GM12878 (cell line): ENCODE measurements at regions not wholly inside any gene's neighbourhood (a gene's known extent, or its start where the extent isn't known, plus 50 kb on each side); places are given as distances from the start of the nearest gene placed in this dataset.

Source experiments
- ATAC-seq: fragments of 200-7000 bp; cut with Tn5 transposase; 3 replicates; pipeline ENCODE4 v1.9.1; 2020; ENCODE audit warnings: mild to moderate bottlenecking, moderate library complexity
- BruUV-seq: library from RNA; stranded (reverse); fragments of 400-500 nt; replicated peaks from 2 replicates; lab custom pipeline; 2021; lab: Mats Ljungman, UMichigan
- CTCF ChIA-PET: fragments of 300-600 bp; sonication (Branson Sonifier 250); formaldehyde crosslinking; extraction: SDS; loops from one replicate; lab custom pipeline; 2021; ENCODE audit warnings: inconsistent platforms; lab: Yijun Ruan, JAX
- POLR2A ChIA-PET: fragments of 350-600 bp; formaldehyde crosslinking; extraction: SDS; loops from one replicate; lab custom pipeline; 2021; ENCODE audit warnings: inconsistent platforms; lab: Charles Lee
- RAD21 ChIA-PET: fragments of 300-600 bp; sonication (Branson Sonifier 250); formaldehyde crosslinking; loops from one replicate; lab custom pipeline; 2023; ENCODE audit warnings: antibody characterized with exemption; ENCODE audit not compliant: unreplicated experiment; lab: Charles Lee
- SMC1A ChIA-PET: fragments of 300-600 bp; sonication (Branson Sonifier 250); formaldehyde crosslinking; loops from one replicate; lab custom pipeline; 2023; ENCODE audit not compliant: unreplicated experiment, uncharacterized antibody; lab: Charles Lee
- DNase-seq: peaks from one replicate; pipeline ENCODE4 v3.0.0-alpha.2; 2011; ENCODE audit warnings: low read depth, low spot score
- FAIRE-seq: peaks from 3 replicates; lab custom pipeline; 2011; peaks lifted over from hg19 to GRCh38; lab: Jason Lieb, UNC
- H2AFZ ChIP-seq: 2 replicates; pipeline ENCODE4 v1.6.0; 2011; ENCODE audit warnings: low read depth, low read length, control low read depth; ENCODE audit not compliant: control insufficient read depth
- H3K27ac ChIP-seq: 2 replicates; pipeline ENCODE4 v1.5.1; 2011; ENCODE audit warnings: control low read depth; ENCODE audit not compliant: control insufficient read depth, insufficient read depth
- H3K27me3 ChIP-seq, 2 experiments: replicated peaks in 1 of 2; 2 replicates each; pipeline versions ENCODE4 v1.6.0 to v1.6.1; 2011; ENCODE audit warnings: low read length in 1 of 2; ENCODE audit not compliant: control insufficient read depth in 2 of 2, insufficient read depth in 2 of 2
- H3K36me3 ChIP-seq, 2 experiments: 2 replicates each; pipeline ENCODE4 v1.5.1; 2011; ENCODE audit warnings: low read length in 1 of 2; ENCODE audit not compliant: control insufficient read depth in 2 of 2, insufficient read depth in 2 of 2
- H3K4me1 ChIP-seq: 2 replicates; pipeline ENCODE4 v1.6.1; 2011; ENCODE audit warnings: mild to moderate bottlenecking, low read length, moderate library complexity, mixed read lengths; ENCODE audit not compliant: control insufficient read depth, insufficient read depth
- H3K4me2 ChIP-seq: 2 replicates; pipeline ENCODE4 v1.6.0; 2011; ENCODE audit warnings: control low read depth; ENCODE audit not compliant: control insufficient read depth, insufficient read depth
- H3K4me3 ChIP-seq: fragments of 200-600 bp; sonication (generic); 2 replicates; pipeline ENCODE4 v1.5.1; 2016
- H3K79me2 ChIP-seq: 2 replicates; pipeline ENCODE4 v1.6.0; 2011; ENCODE audit warnings: low read length; ENCODE audit not compliant: control insufficient read depth, insufficient read depth
- H3K9ac ChIP-seq: 2 replicates; pipeline ENCODE4 v1.8.0; 2011; ENCODE audit warnings: low read length, control low read depth, mixed read lengths; ENCODE audit not compliant: control insufficient read depth, insufficient read depth
- H3K9me3 ChIP-seq: replicated peaks from 3 replicates; pipeline ENCODE4 v1.5.1; 2011; ENCODE audit warnings: mild to moderate bottlenecking, low read length; ENCODE audit not compliant: control insufficient read depth, insufficient read depth
- H4K20me1 ChIP-seq: 2 replicates; pipeline ENCODE4 v1.6.0; 2011; ENCODE audit not compliant: control insufficient read depth, insufficient read depth
- BCL11A ChIP-seq: IDR thresholded peaks from 2 replicates; pipeline ENCODE4 v1.6.1; 2011; ENCODE audit warnings: low read depth, low read length
- JUND ChIP-seq: IDR thresholded peaks from 2 replicates; pipeline ENCODE4 v1.6.1; 2012; ENCODE audit warnings: low read depth, mild to moderate bottlenecking, low read length, improper control_type of control experiment, moderate library complexity
- KAT2A ChIP-seq: conservative IDR thresholded peaks from 2 replicates; pipeline ENCODE4 v1.6.1; 2011; ENCODE audit warnings: low read depth, low read length; ENCODE audit not compliant: control insufficient read depth
- NR2C1 ChIP-seq: fragments of 450-650 bp; IDR thresholded peaks from 2 replicates; pipeline ENCODE4 v1.6.1; 2017; ENCODE audit warnings: antibody characterized with exemption, mild to moderate bottlenecking, moderate library complexity
- RAD51 ChIP-seq: fragments of 450-650 bp; IDR thresholded peaks from 2 replicates; pipeline ENCODE4 v1.6.1; 2016; ENCODE audit warnings: moderate library complexity, mild to moderate bottlenecking, inconsistent platforms
- SUPT20H ChIP-seq: IDR thresholded peaks from 2 replicates; pipeline ENCODE4 v1.6.1; 2011; ENCODE audit warnings: low read depth, mild to moderate bottlenecking, low read length, moderate library complexity, borderline replicate concordance; ENCODE audit not compliant: control insufficient read depth
- TCF7 ChIP-seq: IDR thresholded peaks from 2 replicates; pipeline ENCODE4 v1.6.1; 2014; ENCODE audit warnings: antibody characterized with exemption, borderline replicate concordance
- ZBED1 ChIP-seq: IDR thresholded peaks from 2 replicates; pipeline ENCODE4 v1.6.1; 2016; ENCODE audit warnings: borderline replicate concordance
- ZBTB11 ChIP-seq: fragments of 450-650 bp; formaldehyde crosslinking; IDR thresholded peaks from 2 replicates; pipeline ENCODE4 v1.5.0; 2022; ENCODE audit warnings: mild to moderate bottlenecking, missing genetic modification characterization
- WGBS: methylation state at CpG from one replicate; pipeline ENCODE4 v1.1.6; 2016; ENCODE audit warnings: low lambda C conversion rate; ENCODE audit not compliant: insufficient replicate concordance, insufficient coverage; ENCODE audit errors: missing lambda C conversion rate; 5-methylcytosine and 5-hydroxymethylcytosine counted together
- in situ Hi-C: fragments of 300-500 bp; cut with MboI; formaldehyde crosslinking; loops from 9 replicates; pipeline ENCODE4 v1.14.3; 2018; ENCODE audit warnings: mixed read lengths
- intact Hi-C: fragments of 100-400 bp; cut with micrococcal nuclease; formaldehyde crosslinking; loops from one replicate; pipeline ENCODE4 v1.14.2; 2022; ENCODE audit not compliant: unreplicated experiment

GRCh38 chr17:83014297-83014696 is 65.1 kb upstream of the METRNL start:
- BruUV-seq = no TSS peak
- no peak overlapping the region for H3K27ac ChIP-seq
- no peaks in the 10 kb centered on the region; the same call in 2 of the 3 replicates for H3K9me3 ChIP-seq
- ATAC-seq = no peak
- H3K79me2 ChIP-seq = no peaks in the 10 kb centered on the region
- intact Hi-C loops (no loop called here), in situ Hi-C loops (no loop called here)
- no peak overlapping the region for H3K9ac ChIP-seq
- H3K4me3 ChIP-seq = no peak overlapping the region
- ChIA-PET SMC1A (no interaction called here), POLR2A (no interaction called here), CTCF (no interaction called here), RAD21 (interaction anchor here (0.6 kb wide), 1 partner anchor 37 kb away, joined by 3 read pairs; no protein-coding TSS in a partner anchor)
- no peaks in the 10 kb centered on the region for H3K4me1 ChIP-seq
- no peaks in the 10 kb centered on the region for H3K36me3 ChIP-seq
- FAIRE-seq = no peak
- H2AFZ ChIP-seq = no peak overlapping the region
- no peak overlapping the region for H3K4me2 ChIP-seq
- H3K27me3 ChIP-seq = no peaks in the 10 kb centered on the region
- 95% methylated on average over 14 of the region's 14 CpGs for WGBS
- DNase-seq = no peak
- H4K20me1 ChIP-seq = no peaks in the 10 kb centered on the region; the same call in 1 of the 2 replicates
- TF ChIP-seq RAD51 = no peak
- no peak for TF ChIP-seq SUPT20H
- no peak for TF ChIP-seq ZBED1
- no peak for TF ChIP-seq TCF7
- no peak for TF ChIP-seq BCL11A
- TF ChIP-seq NR2C1 = no peak
- no peak for TF ChIP-seq JUND
- no peak for TF ChIP-seq KAT2A
- no peak for TF ChIP-seq ZBTB11
